GM23338 (cell line): ENCODE measurements at regions not wholly inside any gene's neighbourhood (a gene's known extent, or its start where the extent isn't known, plus 50 kb on each side); places are given as distances from the start of the nearest gene placed in this dataset.

Experiments
- ATAC-seq: fragments of 200-7000 bp; cut with Tn5 transposase; 3 replicates; pipeline ENCODE4 v1.9.1; 2020
- DNase-seq: peaks from one replicate; pipeline ENCODE4 v3.0.0-alpha.2; 2015; ENCODE audit warnings: low spot score
- H2AFZ ChIP-seq: fragments of 200-600 bp; sonication (generic); 2 replicates; pipeline ENCODE4 v1.8.0; 2016; ENCODE audit warnings: antibody characterized with exemption, mild to moderate bottlenecking, moderate library complexity
- H3F3A ChIP-seq: fragments of 200-600 bp; sonication (generic); replicated peaks from 2 replicates; pipeline ENCODE4 v1.8.0; 2017; ENCODE audit warnings: antibody characterized with exemption, mixed run types, low read depth
- H3K27ac ChIP-seq: fragments of 200-600 bp; sonication (generic); 2 replicates; pipeline ENCODE4 v1.6.1; 2016; ENCODE audit warnings: low read depth
- H3K27me3 ChIP-seq: fragments of 200-600 bp; sonication (generic); 2 replicates; pipeline ENCODE4 v1.8.0; 2016; ENCODE audit warnings: mild to moderate bottlenecking, mixed run types, moderate library complexity; ENCODE audit not compliant: insufficient read depth
- H3K36me3 ChIP-seq: fragments of 200-600 bp; sonication (generic); 2 replicates; pipeline ENCODE4 v1.8.0; 2016; ENCODE audit warnings: mild to moderate bottlenecking; ENCODE audit not compliant: insufficient read depth
- H3K4me1 ChIP-seq: fragments of 200-600 bp; sonication (generic); 2 replicates; pipeline ENCODE4 v1.8.0; 2016; ENCODE audit warnings: mild to moderate bottlenecking, moderate library complexity; ENCODE audit not compliant: insufficient read depth
- H3K4me2 ChIP-seq: fragments of 200-600 bp; sonication (generic); 2 replicates; pipeline ENCODE4 v1.7.1; 2017; ENCODE audit warnings: mixed run types
- H3K4me3 ChIP-seq: fragments of 200-600 bp; sonication (generic); 2 replicates; pipeline ENCODE4 v1.6.1; 2016; ENCODE audit warnings: mixed run types
- H3K79me2 ChIP-seq: fragments of 200-600 bp; sonication (generic); replicated peaks from 2 replicates; pipeline ENCODE4 v1.8.0; 2017; ENCODE audit warnings: mild to moderate bottlenecking; ENCODE audit not compliant: insufficient read depth
- H3K9me2 ChIP-seq: fragments of 200-600 bp; sonication (generic); 2 replicates; pipeline ENCODE4 v1.8.0; 2017; ENCODE audit not compliant: insufficient read depth
- H4K20me1 ChIP-seq: fragments of 200-600 bp; sonication (generic); replicated peaks from 2 replicates; pipeline ENCODE4 v1.8.0; 2017; ENCODE audit warnings: mild to moderate bottlenecking; ENCODE audit not compliant: insufficient read depth
- H3K27ac Mint-ChIP-seq: 2 replicates; pipeline ENCODE4 v1.8.0; 2020; ENCODE audit warnings: inconsistent platforms, mild to moderate bottlenecking, moderate library complexity, mixed read lengths
- H3K27me3 Mint-ChIP-seq: 3 replicates; pipeline ENCODE4 v1.8.0; 2022; ENCODE audit warnings: low read depth, mild to moderate bottlenecking, moderate library complexity, mixed read lengths, inconsistent platforms; ENCODE audit not compliant: insufficient read depth, poor library complexity
- H3K36me3 Mint-ChIP-seq: 3 replicates; pipeline ENCODE4 v1.8.0; 2021; ENCODE audit warnings: low read depth, mild to moderate bottlenecking, inconsistent platforms, moderate library complexity, mixed read lengths
- H3K4me1 Mint-ChIP-seq: 3 replicates; pipeline ENCODE4 v1.8.0; 2020; ENCODE audit warnings: mild to moderate bottlenecking, inconsistent platforms, mixed read lengths
- H3K4me3 Mint-ChIP-seq: 3 replicates; pipeline ENCODE4 v1.8.0; 2021; ENCODE audit warnings: moderate library complexity, mild to moderate bottlenecking, inconsistent platforms, mixed read lengths
- H3K9me3 Mint-ChIP-seq: 3 replicates; pipeline ENCODE4 v1.8.0; 2020; ENCODE audit warnings: moderate library complexity, mild to moderate bottlenecking, inconsistent platforms, mixed read lengths
- CREB1 ChIP-seq: fragments of 250-450 bp; sonication (Bioruptor Pico); IDR thresholded peaks from 2 replicates; pipeline ENCODE4 v1.5.0; 2020; ENCODE audit warnings: low read depth, mild to moderate bottlenecking, moderate library complexity
- CTCF ChIP-seq, 2 experiments: fragments of 200-600 bp in 1 of 2; sonication (generic) in 1 of 2; conservative IDR thresholded peaks; 2 replicates each; pipeline versions ENCODE4 v1.5.1 to v1.6.1; 2016 to 2017; ENCODE audit warnings: antibody characterized with exemption in 2 of 2, low read depth in 2 of 2, mild to moderate bottlenecking in 2 of 2, moderate library complexity in 1 of 2
- EZH2phosphoT487 ChIP-seq: fragments of 200-600 bp; sonication (generic); IDR thresholded peaks from one replicate; pipeline ENCODE4 v1.8.1; 2018; ENCODE audit warnings: antibody characterized with exemption; ENCODE audit not compliant: unreplicated experiment
- NANOG ChIP-seq: IDR thresholded peaks from 2 replicates; pipeline ENCODE4 v1.6.1; 2016; ENCODE audit warnings: antibody characterized with exemption, borderline replicate concordance
- STAT1 ChIP-seq: IDR thresholded peaks from one replicate; pipeline ENCODE4 v1.6.1; 2016; ENCODE audit warnings: antibody characterized with exemption; ENCODE audit not compliant: unreplicated experiment
- ZNF114 ChIP-seq: fragments of 250-450 bp; sonication (Bioruptor Pico); IDR thresholded peaks from 2 replicates; pipeline ENCODE4 v1.5.0; 2020; ENCODE audit warnings: mild to moderate bottlenecking, moderate library complexity
- ZNF331 ChIP-seq: fragments of 250-450 bp; sonication (Bioruptor Pico); IDR thresholded peaks from 2 replicates; pipeline ENCODE4 v1.5.0; 2020; ENCODE audit warnings: low read depth, mild to moderate bottlenecking, moderate library complexity
- TF ChIP-seq, protein P1 (sequence below): IDR thresholded peaks from one replicate; pipeline ENCODE4 v1.6.1; 2018; ENCODE audit warnings: antibody characterized with exemption; ENCODE audit not compliant: unreplicated experiment
- TF ChIP-seq, protein P2 (sequence below): fragments of 250-450 bp; sonication (Bioruptor Pico); IDR thresholded peaks from 2 replicates; pipeline ENCODE4 v1.5.0; 2020; ENCODE audit warnings: mild to moderate bottlenecking, moderate library complexity
- TF ChIP-seq, protein P3 (sequence below): IDR thresholded peaks from 2 replicates; pipeline ENCODE4 v1.6.1; 2016; ENCODE audit warnings: antibody characterized with exemption

GRCh38 chr4:143085659-143086058 lies 99.1 kb upstream of the USP38 start:
- Histone ChIP-seq H3K27me3 (no peaks in the 10 kb centered on the region), H3K79me2 (no peaks in the 10 kb centered on the region), H3K4me2 (no peak overlapping the region), H2AFZ (no peak overlapping the region), H4K20me1 (no peaks in the 10 kb centered on the region), H3K9me2 (0 out of 2 replicates have a peak, but pooled peaks cover 3% of the 10 kb centered on the region), H3F3A (no peaks in the 10 kb centered on the region), H3K4me1 (no peaks in the 10 kb centered on the region), H3K27ac (no peak overlapping the region), H3K4me3 (no peak overlapping the region), H3K36me3 (peaks cover 6% of the 10 kb centered on the region)
- TF ChIP-seq ZNF331 (no peak), CTCF (conservative IDR thresholded peaks at IDR 0.05; ENCODE audit: low read depth in 2 of 2) (no peak), ZNF114 (CRISPR knock-in tag) (no peak), STAT1 (no peak), EZH2phosphoT487 (no peak), CREB1 (no peak), NANOG (no peak)
- TF ChIP-seq, protein P1, sequence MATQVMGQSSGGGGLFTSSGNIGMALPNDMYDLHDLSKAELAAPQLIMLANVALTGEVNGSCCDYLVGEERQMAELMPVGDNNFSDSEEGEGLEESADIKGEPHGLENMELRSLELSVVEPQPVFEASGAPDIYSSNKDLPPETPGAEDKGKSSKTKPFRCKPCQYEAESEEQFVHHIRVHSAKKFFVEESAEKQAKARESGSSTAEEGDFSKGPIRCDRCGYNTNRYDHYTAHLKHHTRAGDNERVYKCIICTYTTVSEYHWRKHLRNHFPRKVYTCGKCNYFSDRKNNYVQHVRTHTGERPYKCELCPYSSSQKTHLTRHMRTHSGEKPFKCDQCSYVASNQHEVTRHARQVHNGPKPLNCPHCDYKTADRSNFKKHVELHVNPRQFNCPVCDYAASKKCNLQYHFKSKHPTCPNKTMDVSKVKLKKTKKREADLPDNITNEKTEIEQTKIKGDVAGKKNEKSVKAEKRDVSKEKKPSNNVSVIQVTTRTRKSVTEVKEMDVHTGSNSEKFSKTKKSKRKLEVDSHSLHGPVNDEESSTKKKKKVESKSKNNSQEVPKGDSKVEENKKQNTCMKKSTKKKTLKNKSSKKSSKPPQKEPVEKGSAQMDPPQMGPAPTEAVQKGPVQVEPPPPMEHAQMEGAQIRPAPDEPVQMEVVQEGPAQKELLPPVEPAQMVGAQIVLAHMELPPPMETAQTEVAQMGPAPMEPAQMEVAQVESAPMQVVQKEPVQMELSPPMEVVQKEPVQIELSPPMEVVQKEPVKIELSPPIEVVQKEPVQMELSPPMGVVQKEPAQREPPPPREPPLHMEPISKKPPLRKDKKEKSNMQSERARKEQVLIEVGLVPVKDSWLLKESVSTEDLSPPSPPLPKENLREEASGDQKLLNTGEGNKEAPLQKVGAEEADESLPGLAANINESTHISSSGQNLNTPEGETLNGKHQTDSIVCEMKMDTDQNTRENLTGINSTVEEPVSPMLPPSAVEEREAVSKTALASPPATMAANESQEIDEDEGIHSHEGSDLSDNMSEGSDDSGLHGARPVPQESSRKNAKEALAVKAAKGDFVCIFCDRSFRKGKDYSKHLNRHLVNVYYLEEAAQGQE: no peak
- TF ChIP-seq, protein P2, sequence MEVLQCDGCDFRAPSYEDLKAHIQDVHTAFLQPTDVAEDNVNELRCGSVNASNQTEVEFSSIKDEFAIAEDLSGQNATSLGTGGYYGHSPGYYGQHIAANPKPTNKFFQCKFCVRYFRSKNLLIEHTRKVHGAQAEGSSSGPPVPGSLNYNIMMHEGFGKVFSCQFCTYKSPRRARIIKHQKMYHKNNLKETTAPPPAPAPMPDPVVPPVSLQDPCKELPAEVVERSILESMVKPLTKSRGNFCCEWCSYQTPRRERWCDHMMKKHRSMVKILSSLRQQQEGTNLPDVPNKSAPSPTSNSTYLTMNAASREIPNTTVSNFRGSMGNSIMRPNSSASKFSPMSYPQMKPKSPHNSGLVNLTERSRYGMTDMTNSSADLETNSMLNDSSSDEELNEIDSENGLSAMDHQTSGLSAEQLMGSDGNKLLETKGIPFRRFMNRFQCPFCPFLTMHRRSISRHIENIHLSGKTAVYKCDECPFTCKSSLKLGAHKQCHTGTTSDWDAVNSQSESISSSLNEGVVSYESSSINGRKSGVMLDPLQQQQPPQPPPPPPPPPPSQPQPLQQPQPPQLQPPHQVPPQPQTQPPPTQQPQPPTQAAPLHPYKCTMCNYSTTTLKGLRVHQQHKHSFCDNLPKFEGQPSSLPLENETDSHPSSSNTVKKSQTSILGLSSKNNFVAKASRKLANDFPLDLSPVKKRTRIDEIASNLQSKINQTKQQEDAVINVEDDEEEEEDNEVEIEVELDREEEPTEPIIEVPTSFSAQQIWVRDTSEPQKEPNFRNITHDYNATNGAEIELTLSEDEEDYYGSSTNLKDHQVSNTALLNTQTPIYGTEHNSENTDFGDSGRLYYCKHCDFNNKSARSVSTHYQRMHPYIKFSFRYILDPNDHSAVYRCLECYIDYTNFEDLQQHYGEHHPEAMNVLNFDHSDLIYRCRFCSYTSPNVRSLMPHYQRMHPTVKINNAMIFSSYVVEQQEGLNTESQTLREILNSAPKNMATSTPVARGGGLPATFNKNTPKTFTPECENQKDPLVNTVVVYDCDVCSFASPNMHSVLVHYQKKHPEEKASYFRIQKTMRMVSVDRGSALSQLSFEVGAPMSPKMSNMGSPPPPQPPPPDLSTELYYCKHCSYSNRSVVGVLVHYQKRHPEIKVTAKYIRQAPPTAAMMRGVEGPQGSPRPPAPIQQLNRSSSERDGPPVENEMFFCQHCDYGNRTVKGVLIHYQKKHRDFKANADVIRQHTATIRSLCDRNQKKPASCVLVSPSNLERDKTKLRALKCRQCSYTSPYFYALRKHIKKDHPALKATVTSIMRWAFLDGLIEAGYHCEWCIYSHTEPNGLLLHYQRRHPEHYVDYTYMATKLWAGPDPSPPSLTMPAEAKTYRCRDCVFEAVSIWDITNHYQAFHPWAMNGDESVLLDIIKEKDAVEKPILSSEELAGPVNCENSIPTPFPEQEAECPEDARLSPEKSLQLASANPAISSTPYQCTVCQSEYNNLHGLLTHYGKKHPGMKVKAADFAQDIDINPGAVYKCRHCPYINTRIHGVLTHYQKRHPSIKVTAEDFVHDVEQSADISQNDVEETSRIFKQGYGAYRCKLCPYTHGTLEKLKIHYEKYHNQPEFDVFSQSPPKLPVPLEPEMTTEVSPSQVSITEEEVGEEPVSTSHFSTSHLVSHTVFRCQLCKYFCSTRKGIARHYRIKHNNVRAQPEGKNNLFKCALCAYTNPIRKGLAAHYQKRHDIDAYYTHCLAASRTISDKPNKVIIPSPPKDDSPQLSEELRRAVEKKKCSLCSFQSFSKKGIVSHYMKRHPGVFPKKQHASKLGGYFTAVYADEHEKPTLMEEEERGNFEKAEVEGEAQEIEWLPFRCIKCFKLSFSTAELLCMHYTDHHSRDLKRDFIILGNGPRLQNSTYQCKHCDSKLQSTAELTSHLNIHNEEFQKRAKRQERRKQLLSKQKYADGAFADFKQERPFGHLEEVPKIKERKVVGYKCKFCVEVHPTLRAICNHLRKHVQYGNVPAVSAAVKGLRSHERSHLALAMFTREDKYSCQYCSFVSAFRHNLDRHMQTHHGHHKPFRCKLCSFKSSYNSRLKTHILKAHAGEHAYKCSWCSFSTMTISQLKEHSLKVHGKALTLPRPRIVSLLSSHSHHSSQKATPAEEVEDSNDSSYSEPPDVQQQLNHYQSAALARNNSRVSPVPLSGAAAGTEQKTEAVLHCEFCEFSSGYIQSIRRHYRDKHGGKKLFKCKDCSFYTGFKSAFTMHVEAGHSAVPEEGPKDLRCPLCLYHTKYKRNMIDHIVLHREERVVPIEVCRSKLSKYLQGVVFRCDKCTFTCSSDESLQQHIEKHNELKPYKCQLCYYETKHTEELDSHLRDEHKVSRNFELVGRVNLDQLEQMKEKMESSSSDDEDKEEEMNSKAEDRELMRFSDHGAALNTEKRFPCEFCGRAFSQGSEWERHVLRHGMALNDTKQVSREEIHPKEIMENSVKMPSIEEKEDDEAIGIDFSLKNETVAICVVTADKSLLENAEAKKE: no peak
- TF ChIP-seq, protein P3, sequence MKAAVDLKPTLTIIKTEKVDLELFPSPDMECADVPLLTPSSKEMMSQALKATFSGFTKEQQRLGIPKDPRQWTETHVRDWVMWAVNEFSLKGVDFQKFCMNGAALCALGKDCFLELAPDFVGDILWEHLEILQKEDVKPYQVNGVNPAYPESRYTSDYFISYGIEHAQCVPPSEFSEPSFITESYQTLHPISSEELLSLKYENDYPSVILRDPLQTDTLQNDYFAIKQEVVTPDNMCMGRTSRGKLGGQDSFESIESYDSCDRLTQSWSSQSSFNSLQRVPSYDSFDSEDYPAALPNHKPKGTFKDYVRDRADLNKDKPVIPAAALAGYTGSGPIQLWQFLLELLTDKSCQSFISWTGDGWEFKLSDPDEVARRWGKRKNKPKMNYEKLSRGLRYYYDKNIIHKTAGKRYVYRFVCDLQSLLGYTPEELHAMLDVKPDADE: no peak
- Mint-ChIP-seq H3K27ac (no peak overlapping the region), H3K9me3 (peaks cover 17% of the 10 kb centered on the region), H3K36me3 (peaks cover 18% of the 10 kb centered on the region), H3K4me3 (no peak overlapping the region), H3K4me1 (peaks cover 8% of the 10 kb centered on the region; the same call in 2 of the 3 replicates), H3K27me3 (no peaks in the 10 kb centered on the region)
- no peak for DNase-seq
- no peak for ATAC-seq
